SK-N-SH (cell line): ENCODE measurements at regions not wholly inside any gene's neighbourhood (a gene's known extent, or its start where the extent isn't known, plus 50 kb on each side); places are given as distances from the start of the nearest gene placed in this dataset.

Experiments used
- CTCF ChIA-PET: fragments of 300-600, 350-600 bp; formaldehyde crosslinking; extraction: SDS; loops from one replicate; lab custom pipeline; 2021; lab: Yijun Ruan, JAX
- POLR2A ChIA-PET: fragments of 350-600 bp; sonication (Branson Sonifier 250); formaldehyde crosslinking; extraction: SDS; loops from one replicate; lab custom pipeline; 2020; ENCODE audit warnings: antibody characterized with exemption, inconsistent platforms; lab: Yijun Ruan, JAX
- DNase-seq: peaks from one replicate; pipeline ENCODE4 v3.0.0; 2012
- H2AFZ ChIP-seq: fragments of 200-600 bp; sonication (generic); 2 replicates; pipeline ENCODE4 v1.8.1; 2016; ENCODE audit warnings: antibody characterized with exemption, mild to moderate bottlenecking, low read depth
- H3F3A ChIP-seq: fragments of 200-600 bp; sonication (generic); replicated peaks from 2 replicates; pipeline ENCODE3; 2016; ENCODE audit warnings: antibody characterized with exemption, mild to moderate bottlenecking; ENCODE audit not compliant: insufficient read depth
- H3K27ac ChIP-seq, 2 experiments: fragments of 200-500 bp in 1 of 2; fragments of 200-600 bp in 1 of 2; sonication (Bioruptor generic) in 1 of 2; sonication (generic), shearing (Covaris generic) in 1 of 2; 2 replicates each; pipeline versions ENCODE4 v1.5.1 to v1.6.1; 2014 to 2016; ENCODE audit warnings: low read depth in 2 of 2, inconsistent platforms in 1 of 2, low read length in 1 of 2, mild to moderate bottlenecking in 1 of 2, mixed read lengths in 1 of 2
- H3K27me3 ChIP-seq: fragments of 200-600 bp; sonication (generic), shearing (Covaris generic); 2 replicates; pipeline ENCODE4 v1.6.1; 2016; ENCODE audit warnings: mixed run types; ENCODE audit not compliant: insufficient read depth
- H3K36me3 ChIP-seq, 2 experiments: fragments of 200-500 bp in 1 of 2; fragments of 200-600 bp in 1 of 2; sonication (Bioruptor generic) in 1 of 2; sonication (generic) in 1 of 2; replicated peaks in 1 of 2; 2 replicates each; pipeline versions ENCODE3 to v1.5.1; 2014 to 2016; ENCODE audit warnings: low read length in 1 of 2, mild to moderate bottlenecking in 1 of 2; ENCODE audit not compliant: insufficient read depth in 2 of 2, control insufficient read depth in 1 of 2
- H3K4me1 ChIP-seq, 2 experiments: fragments of 200-500 bp in 1 of 2; fragments of 200-600 bp in 1 of 2; sonication (Bioruptor generic) in 1 of 2; sonication (generic), shearing (Covaris generic) in 1 of 2; 2 replicates each; pipeline versions ENCODE4 v1.5.1 to v1.6.1; 2014 to 2016; ENCODE audit warnings: low read depth in 1 of 2, low read length in 1 of 2, mixed run types in 1 of 2; ENCODE audit not compliant: insufficient read depth in 2 of 2, control insufficient read depth in 1 of 2
- H3K4me2 ChIP-seq: fragments of 200-600 bp; sonication (generic), shearing (Covaris generic); 2 replicates; pipeline ENCODE4 v1.6.1; 2017; ENCODE audit warnings: mixed run types
- H3K4me3 ChIP-seq, 2 experiments: fragments of 200-500 bp in 1 of 2; fragments of 200-600 bp in 1 of 2; sonication (Bioruptor generic) in 1 of 2; sonication (generic), shearing (Covaris generic) in 1 of 2; 2 replicates each; pipeline versions ENCODE4 v1.5.1 to v1.8.1; 2014 to 2016; ENCODE audit warnings: low read depth in 2 of 2, inconsistent platforms in 1 of 2, low read length in 1 of 2, mild to moderate bottlenecking in 1 of 2, mixed read lengths in 1 of 2, moderate library complexity in 1 of 2
- H3K79me2 ChIP-seq: fragments of 200-600 bp; sonication (generic); 2 replicates; pipeline ENCODE4 v1.8.1; 2017; ENCODE audit warnings: mild to moderate bottlenecking; ENCODE audit not compliant: insufficient read depth
- H3K9ac ChIP-seq: fragments of 200-600 bp; sonication (generic); 2 replicates; pipeline ENCODE4 v1.6.1; 2017; ENCODE audit warnings: mixed run types
- H3K9me2 ChIP-seq: fragments of 200-600 bp; sonication (generic); 2 replicates; pipeline ENCODE4 v1.6.1; 2017; ENCODE audit warnings: mixed run types
- H3K9me3 ChIP-seq: fragments of 200-600 bp; sonication (generic); 2 replicates; pipeline ENCODE4 v1.6.1; 2017; ENCODE audit warnings: mixed run types, mild to moderate bottlenecking, moderate library complexity
- H4K20me1 ChIP-seq: fragments of 200-600 bp; sonication (generic); 2 replicates; pipeline ENCODE4 v1.6.1; 2017; ENCODE audit warnings: mild to moderate bottlenecking, mixed run types; ENCODE audit not compliant: insufficient read depth
- CHD2 ChIP-seq: fragments of 150-350 bp; IDR thresholded peaks from 2 replicates; pipeline ENCODE4 v1.6.1; 2018; ENCODE audit warnings: low read length; ENCODE audit not compliant: partially characterized antibody
- CTCF ChIP-seq: fragments of 200-600 bp; sonication (generic); IDR thresholded peaks from 2 replicates; pipeline ENCODE4 v1.6.1; 2017; ENCODE audit warnings: antibody characterized with exemption, mild to moderate bottlenecking, moderate library complexity
- EP300 ChIP-seq, 2 experiments: IDR thresholded peaks; 2 replicates each; pipeline versions ENCODE4 v1.4.0 to v1.6.1; 2012; ENCODE audit warnings: borderline replicate concordance in 1 of 2, low read depth in 1 of 2, low read length in 1 of 2
- FOXM1 ChIP-seq: IDR thresholded peaks from 2 replicates; pipeline ENCODE4 v1.4.0; 2012; ENCODE audit warnings: low read depth, mild to moderate bottlenecking
- GABPA ChIP-seq: IDR thresholded peaks from 2 replicates; pipeline ENCODE4 v1.4.0; 2012; ENCODE audit warnings: low read depth, mild to moderate bottlenecking
- GATA2 ChIP-seq: sonication (generic); formaldehyde crosslinking; IDR thresholded peaks from 2 replicates; pipeline ENCODE4 v1.5.0; 2020; ENCODE audit warnings: mild to moderate bottlenecking, missing genetic modification reagents
- JUND ChIP-seq: IDR thresholded peaks from 2 replicates; pipeline ENCODE4 v1.4.0; 2012
- MAX ChIP-seq: IDR thresholded peaks from 2 replicates; pipeline ENCODE4 v1.4.0; 2012; ENCODE audit warnings: low read depth
- MEF2A ChIP-seq: IDR thresholded peaks from 2 replicates; pipeline ENCODE4 v1.4.0; 2012; ENCODE audit warnings: low read depth, borderline replicate concordance
- NRF1 ChIP-seq: IDR thresholded peaks from 2 replicates; pipeline ENCODE4 v1.6.1; 2012; ENCODE audit warnings: low read depth, mild to moderate bottlenecking, low read length
- RAD21 ChIP-seq: IDR thresholded peaks from 2 replicates; pipeline ENCODE4 v1.6.1; 2012; ENCODE audit warnings: mild to moderate bottlenecking, low read length
- REST ChIP-seq: IDR thresholded peaks from 2 replicates; pipeline ENCODE4 v1.6.1; 2012; ENCODE audit warnings: mild to moderate bottlenecking, low read depth, low read length, moderate library complexity
- RXRA ChIP-seq: IDR thresholded peaks from 2 replicates; pipeline ENCODE4 v1.4.0; 2012; ENCODE audit warnings: low read depth, mild to moderate bottlenecking, borderline replicate concordance
- SIN3A ChIP-seq: IDR thresholded peaks from 2 replicates; pipeline ENCODE4 v1.6.1; 2012; ENCODE audit warnings: low read depth, mild to moderate bottlenecking, low read length, moderate library complexity, borderline replicate concordance
- TAF1 ChIP-seq: IDR thresholded peaks from 2 replicates; pipeline ENCODE4 v1.6.1; 2012; ENCODE audit warnings: low read depth, mild to moderate bottlenecking, low read length, moderate library complexity, borderline replicate concordance
- TCF12 ChIP-seq: IDR thresholded peaks from 2 replicates; pipeline ENCODE4 v1.4.0; 2012
- TEAD4 ChIP-seq: IDR thresholded peaks from 2 replicates; pipeline ENCODE4 v1.4.0; 2012; ENCODE audit warnings: mild to moderate bottlenecking, borderline replicate concordance; ENCODE audit not compliant: insufficient read depth
- USF2 ChIP-seq: fragments of 150-350 bp; IDR thresholded peaks from 2 replicates; pipeline ENCODE4 v1.6.1; 2017; ENCODE audit warnings: antibody characterized with exemption, low read length, low read depth, borderline replicate concordance
- ZBTB33 ChIP-seq: IDR thresholded peaks from 2 replicates; pipeline ENCODE4 v1.4.0; 2012; ENCODE audit warnings: low read depth, borderline replicate concordance
- WGBS: methylation state at CpG from one replicate; pipeline ENCODE4 v1.1.6; 2017; ENCODE audit warnings: low lambda C conversion rate; 5-methylcytosine and 5-hydroxymethylcytosine counted together

- no peak for DNase-seq
- H3F3A ChIP-seq, result peaks cover 5% of the 10 kb centered on the region
- no peaks in the 10 kb centered on the region; the same call in 1 of the 2 replicates for H3K27me3 ChIP-seq
- no peak overlapping the region for H2AFZ ChIP-seq
- H3K9ac ChIP-seq, result no peak overlapping the region
- 0 out of 4 replicates have a peak, but pooled peaks cover 0 to under 1% of the 10 kb centered on the region in 2 experiments for H3K4me1 ChIP-seq
- WGBS, result 23% methylated on average over 3 of the region's 3 CpGs
- POLR2A ChIA-PET, result no interaction called here
- no peaks in the 10 kb centered on the region for H3K9me3 ChIP-seq
- TF ChIP-seq TEAD4 (no peak), TCF12 (no peak), GATA2 (no peak), RAD21 (no peak), CHD2 (no peak), FOXM1 (no peak), GABPA (no peak), RXRA (no peak), CTCF (no peak), MAX (no peak)
- CTCF ChIA-PET, result no interaction called here
- no peak overlapping the region for H3K27ac ChIP-seq
- no peak overlapping the region for H3K4me2 ChIP-seq
- H3K4me3 ChIP-seq, result no peak overlapping the region
- no peaks in the 10 kb centered on the region for H3K9me2 ChIP-seq
- H3K36me3 ChIP-seq, result no peaks in the 10 kb centered on the region
- H4K20me1 ChIP-seq, result no peaks in the 10 kb centered on the region
- H3K79me2 ChIP-seq, result no peaks in the 10 kb centered on the region
These were observed 51.9 kb upstream of the PRPS1 start for GRCh38 chrX:107576392-107576791.

- no peaks in the 10 kb centered on the region for H4K20me1 ChIP-seq
- no peak overlapping the region for H3K4me3 ChIP-seq
- H3K27me3 ChIP-seq, result no peaks in the 10 kb centered on the region; the same call in 1 of the 2 replicates
- ChIA-PET CTCF (no interaction called here), POLR2A (no interaction called here)
- no peaks in the 10 kb centered on the region for H3K79me2 ChIP-seq
- no peak overlapping the region for H2AFZ ChIP-seq
- no peak overlapping the region for H3K27ac ChIP-seq
- no peak for DNase-seq
- peaks cover 3% of the 10 kb centered on the region for H3F3A ChIP-seq
- no peak overlapping the region for H3K4me2 ChIP-seq
- H3K9me3 ChIP-seq, result no peaks in the 10 kb centered on the region
- no peaks in the 10 kb centered on the region for H3K36me3 ChIP-seq
- WGBS, result 54% methylated on average over 1 of the region's 1 CpG
- H3K9me2 ChIP-seq, result no peaks in the 10 kb centered on the region
- TF ChIP-seq NRF1 (no peak), TCF12 (no peak), EP300 (IDR thresholded peaks at IDR 0.05; ENCODE audit: borderline replicate concordance in 1 of 2, low read depth in 1 of 2, low read length in 1 of 2) (no peak), RAD21 (no peak), SIN3A (no peak), REST (no peak), USF2 (no peak), MEF2A (no peak), JUND (no peak), TAF1 (no peak), GABPA (no peak), ZBTB33 (no peak), MAX (no peak)
- H3K4me1 ChIP-seq, result no peaks in the 10 kb centered on the region
- no peak overlapping the region for H3K9ac ChIP-seq
These were observed 51.5 kb upstream of the PRPS1 start for GRCh38 chrX:107576841-107577240.
